HG03108 (cell line): ENCODE measurements at regions not wholly inside any gene's neighbourhood (a gene's known extent, or its start where the extent isn't known, plus 50 kb on each side); places are given as distances from the start of the nearest gene placed in this dataset.

Source experiments
- ATAC-seq: cut with Tn5 transposase; IDR thresholded peaks from one replicate; pipeline ENCODE4 v1.9.1; 2021; ENCODE audit warnings: moderate library complexity; ENCODE audit not compliant: unreplicated experiment

GRCh38 chr18:32544088-32544487 is 73.4 kb upstream of the GAREM1 start:
- no peak for ATAC-seq

GRCh38 chr18:32542221-32542798 is 71.6 kb upstream of the GAREM1 start:
- no peak for ATAC-seq

GRCh38 chr18:32530947-32531651 is 60.4 kb upstream of the GAREM1 start:
- ATAC-seq = peak; percentile 87

DNA sequence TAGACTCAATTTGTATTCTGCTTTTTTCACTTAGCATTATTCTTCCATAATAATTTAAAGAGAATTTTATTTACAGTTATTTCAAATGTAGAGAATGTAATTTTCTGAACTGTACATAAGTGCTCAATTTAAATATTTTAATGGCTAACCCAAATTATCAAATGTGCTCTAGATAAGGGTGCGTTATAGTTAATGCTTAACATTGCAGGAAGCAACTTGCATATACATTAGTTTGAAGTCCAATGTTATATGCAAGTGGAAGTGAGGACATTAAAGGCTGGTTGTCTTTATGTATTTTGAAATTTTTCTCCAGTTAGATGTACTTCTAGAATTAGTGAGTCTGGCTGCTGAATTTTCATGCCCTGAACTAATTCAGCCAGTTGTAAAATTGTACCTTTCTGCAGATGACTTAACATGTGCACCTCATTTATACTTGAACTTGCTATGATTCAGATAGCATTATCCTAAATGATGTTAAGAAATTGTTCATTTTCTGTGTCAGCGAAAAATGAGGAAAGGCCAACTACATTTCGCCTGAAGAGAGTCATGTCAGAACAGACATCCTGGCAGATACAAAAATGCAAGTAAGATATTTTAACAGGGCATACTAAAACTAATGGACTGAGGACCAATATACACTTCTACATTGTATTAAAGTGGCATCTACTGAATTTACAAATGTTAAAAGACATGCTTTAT is 59.2 kb upstream of the GAREM1 start:
- ATAC-seq = no peak

DNA sequence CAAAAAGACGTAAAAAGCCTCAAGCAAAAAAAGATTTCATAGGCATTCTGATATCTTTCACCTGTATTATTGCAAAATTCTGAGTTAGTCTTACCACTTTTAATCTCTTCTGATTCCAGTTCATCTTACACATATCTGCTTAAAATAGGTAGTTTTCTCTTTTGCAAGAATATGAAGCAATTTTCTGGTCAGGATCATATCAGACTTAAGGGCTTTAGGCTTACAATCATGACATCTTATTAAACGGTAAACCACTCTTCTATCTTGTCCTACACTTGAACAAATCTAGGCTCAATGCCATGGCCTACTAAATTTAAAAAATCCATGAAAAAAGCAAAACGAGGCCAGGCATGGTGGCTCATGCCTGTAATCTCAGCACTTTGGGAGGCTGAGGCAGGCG is 50.1 kb upstream of the GAREM1 start:
- ATAC-seq = no peak
